Right lobe of liver (tissue), 4 donors: ENCODE measurements at regions not wholly inside any gene's neighbourhood (a gene's known extent, or its start where the extent isn't known, plus 50 kb on each side); places are given as distances from the start of the nearest gene placed in this dataset.

Experiments used
- CTCF ChIP-seq, 4 donors: fragments of 200-600 bp in 3 of 4; fragments of 450-650 bp in 1 of 4; IDR thresholded peaks; one replicate each; pipeline versions ENCODE4 v1.5.1 to v1.8.0; 2016 to 2022; ENCODE audit warnings: antibody characterized with exemption in 4 of 4, mild to moderate bottlenecking in 2 of 4
- POLR2A ChIP-seq: fragments of 450-650 bp; IDR thresholded peaks from one replicate; pipeline ENCODE4 v1.6.1; 2017; ENCODE audit warnings: antibody characterized with exemption, mild to moderate bottlenecking
- donor health status: DM: no; HTN: no; CAD: no.
- donor health status: DM: no; HTN: no; CAD: no.
- donor health status: DM: no; HTN: yes; CAD: no.

GRCh38 chr10:84683550-84683949, 355.2 kb downstream of the CCSER2 start:
- no peak for TF ChIP-seq CTCF (IDR thresholded peaks at IDR 0.05)
- TF ChIP-seq POLR2A, result no peak
